NCI-H446 treated with DMSO at 0.1 percent for 48 hours (cell line): ENCODE measurements at regions not wholly inside any gene's neighbourhood (a gene's known extent, or its start where the extent isn't known, plus 50 kb on each side); places are given as distances from the start of the nearest gene placed in this dataset.

Experiments used
- DNase-seq: peaks from one replicate; lab custom pipeline; 2025; lab: John Stamatoyannopoulos, UW

GRCh38 chr18:56083523-56084287, 495.7 kb upstream of the TCF4 start:
- peak; percentile 48 for DNase-seq

- DNase-seq: peak; percentile 94
Measured at GRCh38 chr18:56083097-56083521, 495.1 kb upstream of the TCF4 start.

DNA sequence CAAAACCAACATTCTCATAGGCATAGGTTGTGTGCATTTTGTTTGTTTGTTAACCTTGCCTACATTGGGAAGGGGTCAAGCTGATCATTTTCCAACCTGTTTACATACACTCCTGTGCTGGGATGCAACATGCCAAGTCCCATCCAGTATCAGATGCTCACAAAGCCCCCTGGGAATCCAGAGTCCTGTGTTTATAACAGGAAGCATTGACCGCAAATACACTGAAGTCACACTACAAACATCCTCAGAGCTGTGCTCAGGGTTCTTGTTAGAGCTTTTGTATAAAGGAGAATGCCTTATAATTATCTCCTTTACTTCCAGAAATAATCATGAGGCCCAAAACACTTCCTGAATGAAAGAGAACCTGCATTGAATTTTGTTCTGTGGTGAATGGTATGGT, 488.7 kb upstream of the TCF4 start:
- no peak for DNase-seq

- DNase-seq: no peak
Measured at GRCh38 chr18:56068701-56069100, 480.7 kb upstream of the TCF4 start.

- no peak for DNase-seq
Measured at GRCh38 chr18:56067969-56068671, 480.1 kb upstream of the TCF4 start.

GRCh38 chr18:56067214-56067894, 479.4 kb upstream of the TCF4 start:
- DNase-seq: no peak

DNA sequence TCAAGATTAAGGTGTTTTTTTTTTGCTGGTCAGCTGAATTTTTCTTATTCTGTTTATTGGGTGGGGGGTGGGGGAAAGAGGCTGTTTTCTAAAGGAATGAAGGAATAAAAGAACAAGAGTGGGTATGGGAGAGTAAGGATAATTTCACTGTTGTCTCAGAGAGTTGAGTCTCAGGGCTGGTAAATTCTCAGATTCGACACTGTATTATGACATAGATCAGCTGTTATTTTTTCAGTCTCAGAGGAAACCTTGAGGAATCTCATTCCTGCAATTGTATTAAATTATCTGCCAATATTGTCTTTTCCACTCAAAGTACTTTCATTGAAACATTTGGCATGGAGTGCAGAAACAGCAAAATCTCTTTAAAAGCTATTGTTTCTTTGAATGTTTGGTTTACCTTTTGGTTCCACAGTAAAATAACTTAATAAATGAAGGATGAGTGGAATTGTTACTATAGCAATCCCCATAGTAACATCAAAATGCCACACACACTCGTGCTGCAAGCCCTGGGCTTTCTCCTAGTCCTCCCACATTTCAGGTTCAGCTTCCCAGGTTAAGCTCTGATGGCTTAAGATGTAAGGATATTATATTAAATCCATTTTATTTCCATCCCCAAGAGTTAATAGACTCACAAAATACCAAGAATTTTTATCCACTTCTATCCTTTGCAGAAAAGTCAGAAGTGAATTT, 478.7 kb upstream of the TCF4 start:
- no peak for DNase-seq

GRCh38 chr18:56065086-56065485, 477.1 kb upstream of the TCF4 start:
- no peak for DNase-seq

GRCh38 chr18:56062931-56063330, 474.9 kb upstream of the TCF4 start:
- DNase-seq: no peak

DNA sequence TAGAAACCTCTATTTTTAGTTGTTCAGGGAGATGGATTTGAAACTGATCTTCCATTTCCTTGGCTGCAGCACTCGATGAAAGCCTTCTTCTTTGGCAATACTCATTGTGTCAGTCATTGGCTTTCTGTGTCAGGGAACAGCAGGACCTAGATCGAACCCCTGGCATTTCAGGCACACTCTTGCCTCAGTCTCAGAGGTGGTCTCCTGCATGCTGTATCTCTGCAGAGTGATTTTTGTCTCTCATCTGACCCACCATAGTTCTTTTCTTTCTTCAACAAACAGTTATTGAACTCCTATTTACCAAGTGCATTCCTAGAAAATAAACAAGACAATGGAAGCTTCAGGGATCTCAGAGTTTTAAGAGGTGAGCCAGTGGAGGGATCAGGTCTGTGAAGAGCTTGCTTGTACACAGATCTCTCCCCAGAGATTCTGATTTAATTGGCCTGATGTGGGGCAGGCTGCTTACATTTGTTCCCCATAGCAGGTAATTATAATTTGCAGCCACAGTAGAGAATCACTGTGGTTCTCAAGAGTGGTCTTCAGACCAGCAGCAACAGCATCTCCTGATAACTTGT, 473.1 kb upstream of the TCF4 start:
- no peak for DNase-seq

DNA sequence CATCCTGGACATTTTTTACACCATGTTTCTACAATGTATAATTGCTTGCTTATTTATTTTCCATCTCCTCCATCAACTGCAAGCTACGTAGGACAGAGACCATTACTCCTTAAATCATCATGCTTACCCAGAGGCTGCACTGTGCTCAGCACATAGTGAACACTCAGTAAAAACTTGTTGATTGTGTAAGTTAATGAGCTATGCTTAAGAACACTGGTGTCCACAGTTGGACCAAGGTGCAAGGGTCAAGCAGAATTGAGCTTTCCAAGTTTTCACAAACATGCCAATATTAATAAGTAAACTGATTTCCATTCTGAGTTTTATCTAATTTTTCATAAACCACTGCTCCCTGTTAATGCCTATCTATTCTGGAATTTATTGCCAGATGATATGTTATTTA, 464.2 kb upstream of the TCF4 start:
- DNase-seq: no peak

- no peak for DNase-seq
Measured at GRCh38 chr18:56044239-56044638, 456.2 kb upstream of the TCF4 start.

DNA sequence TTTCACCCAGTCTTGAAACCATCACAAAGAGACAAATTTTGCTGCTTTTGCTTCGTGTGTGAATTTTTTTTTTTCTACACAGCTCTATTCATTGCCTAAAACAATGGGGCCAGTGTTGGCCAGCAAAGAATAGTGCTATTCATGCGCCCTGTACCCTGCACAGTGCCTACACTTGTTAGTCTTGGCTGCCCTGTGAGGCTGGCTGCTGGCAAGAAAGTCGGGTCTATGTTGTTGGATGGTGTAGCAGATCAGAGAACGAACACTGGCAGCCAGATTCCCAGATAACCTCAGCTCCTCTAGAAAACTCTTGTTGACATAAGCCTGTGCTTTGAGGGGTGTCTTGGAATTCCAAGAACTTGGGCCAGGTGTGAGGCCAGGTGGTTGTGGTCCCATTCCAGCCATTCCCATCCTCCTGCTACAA, 455.7 kb upstream of the TCF4 start:
- peak; percentile 15 for DNase-seq

DNA sequence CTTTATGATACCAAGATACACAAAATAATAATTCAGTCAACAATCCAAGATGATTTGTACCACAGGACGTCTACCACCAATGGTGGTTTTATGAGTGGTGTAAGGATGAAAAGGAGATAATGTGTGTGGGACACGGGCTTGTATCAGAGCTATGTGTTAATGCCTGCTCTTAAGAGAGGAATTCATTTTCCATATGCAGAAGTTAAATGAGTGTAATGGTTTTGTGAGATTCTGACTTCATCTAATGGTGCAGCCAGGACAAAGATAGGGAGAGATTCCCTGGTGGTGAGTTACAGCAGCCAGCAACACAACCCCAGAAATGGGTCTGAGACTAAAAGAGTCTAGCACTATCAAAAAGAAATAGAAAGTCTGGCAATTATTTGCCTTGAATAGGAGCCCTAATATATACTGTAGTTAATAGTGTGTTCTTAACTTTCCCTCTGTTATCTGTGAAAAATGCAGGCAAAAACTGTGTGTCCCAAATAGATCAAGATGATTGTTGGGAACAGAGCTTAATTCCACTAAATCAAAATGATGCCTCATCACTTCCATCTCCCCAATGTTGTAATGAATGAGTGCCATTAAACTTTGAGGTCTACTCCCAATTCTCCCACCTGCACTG, 455.0 kb upstream of the TCF4 start:
- DNase-seq: no peak

DNA sequence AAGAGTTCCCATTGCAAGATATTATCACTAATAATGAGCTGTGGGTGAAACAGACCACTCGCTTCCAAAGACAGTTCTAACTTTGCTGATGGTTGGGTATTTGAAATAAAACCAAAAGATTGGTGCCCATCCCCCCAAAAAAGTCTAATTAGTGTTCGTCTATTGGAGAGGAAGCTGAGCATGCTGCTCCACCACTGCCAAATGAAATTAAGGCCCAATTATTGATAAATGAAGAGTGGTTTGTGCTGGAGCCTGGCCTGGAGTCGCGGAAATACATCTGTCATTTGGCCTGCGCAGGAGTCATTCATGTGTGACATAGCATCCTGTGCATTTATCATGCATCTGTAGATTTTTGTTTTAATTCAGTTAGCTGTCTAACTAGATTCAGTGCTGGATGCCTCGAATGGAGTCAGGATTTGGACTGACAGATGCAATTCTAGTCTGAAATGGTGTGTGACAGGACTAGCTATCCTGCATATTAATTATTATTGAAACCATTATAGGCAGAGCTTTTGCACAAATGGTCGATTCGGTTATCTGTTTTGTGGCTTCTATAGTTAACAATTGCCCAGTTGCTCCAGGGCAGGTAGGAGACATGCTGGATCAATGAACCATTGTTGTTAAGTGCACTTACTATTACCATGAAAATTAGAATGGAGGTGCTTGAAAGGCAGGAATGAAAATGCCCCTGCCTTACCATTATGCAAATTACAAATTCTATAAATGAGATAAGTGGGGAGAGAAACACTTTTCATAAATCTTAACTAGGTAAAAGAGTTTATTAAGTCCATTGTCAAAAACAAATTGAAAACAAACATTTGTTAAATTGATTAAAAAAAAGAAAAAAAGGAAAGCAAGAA, 450.4 kb upstream of the TCF4 start:
- peak; percentile 97 for DNase-seq

GRCh38 chr18:56036741-56037140, 448.7 kb upstream of the TCF4 start:
- DNase-seq: peak; percentile 99

DNA sequence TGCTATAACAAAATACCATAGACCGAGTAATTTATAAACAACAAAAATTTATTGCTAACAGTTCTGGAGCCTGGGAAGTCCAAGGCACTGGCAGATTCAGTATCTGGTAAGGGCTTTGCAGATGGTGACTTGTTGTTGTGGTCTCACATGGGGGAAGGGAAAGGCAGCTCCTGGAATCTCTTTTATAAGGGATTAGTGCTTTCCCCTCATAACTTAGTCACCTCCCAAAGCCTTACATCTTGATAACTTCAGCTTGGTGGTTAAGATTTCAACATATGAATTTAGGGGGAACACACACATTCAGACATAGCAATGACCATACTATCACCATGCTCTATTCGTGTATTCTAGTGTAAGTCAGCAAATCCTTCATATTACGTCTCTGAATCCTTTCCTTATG, 447.6 kb upstream of the TCF4 start:
- no peak for DNase-seq

DNA sequence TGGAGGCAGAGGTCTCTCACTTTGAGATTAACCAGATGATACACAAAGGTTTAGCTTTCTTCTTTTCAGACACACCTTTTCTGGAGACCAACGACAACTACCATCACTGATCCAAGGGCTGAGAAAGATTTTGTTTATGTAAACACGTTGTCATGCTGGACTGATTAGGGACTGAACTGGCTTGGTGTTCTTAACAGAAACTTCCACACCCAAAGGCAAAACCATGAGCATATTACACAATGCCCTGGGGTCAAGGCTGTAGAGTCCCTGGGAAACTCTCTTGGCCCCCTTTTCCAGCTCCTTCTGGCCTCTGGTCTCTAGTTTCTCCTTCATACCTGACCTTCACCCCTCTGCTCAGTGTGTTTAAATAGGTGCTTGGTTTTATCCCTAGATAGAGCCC, 447.0 kb upstream of the TCF4 start:
- no peak for DNase-seq

GRCh38 chr18:56030060-56030459, 442.1 kb upstream of the TCF4 start:
- no peak for DNase-seq

GRCh38 chr18:56028514-56028913, 440.5 kb upstream of the TCF4 start:
- DNase-seq: no peak

- DNase-seq: no peak
Measured at GRCh38 chr18:56026509-56026908, 438.5 kb upstream of the TCF4 start.
